DMS153 treated with DMSO at 0.1 percent for 48 hours (cell line): ENCODE measurements at regions not wholly inside any gene's neighbourhood (a gene's known extent, or its start where the extent isn't known, plus 50 kb on each side); places are given as distances from the start of the nearest gene placed in this dataset.
A peak's percentile ranks its signal among the peaks of the same experiment; 100 is the strongest.
"Not testable (repeated sequence)": the region's sequence is repeated elsewhere in the genome, so short reads cannot be mapped to it uniquely, and the experiment has no call there.

Experiments
- DNase-seq: peaks from one replicate; lab custom pipeline; 2025; ENCODE audit not compliant: unreplicated experiment; lab: John Stamatoyannopoulos, UW

- no peak for DNase-seq
These were observed 691.4 kb upstream of the TBX3 start for GRCh38 chr12:115375186-115375991.

GRCh38 chr12:115374480-115375185 lies 690.7 kb upstream of the TBX3 start:
- no peak for DNase-seq

- no peak for DNase-seq
These were observed 687.7 kb upstream of the TBX3 start for GRCh38 chr12:115371711-115372110.

GRCh38 chr12:115370650-115371049 lies 686.7 kb upstream of the TBX3 start:
- no peak for DNase-seq

- DNase-seq: no peak
These were observed 686.2 kb upstream of the TBX3 start for GRCh38 chr12:115370207-115370606.

- DNase-seq: not testable (repeated sequence)
These were observed 682.3 kb upstream of the TBX3 start for GRCh38 chr12:115366277-115366676.

GRCh38 chr12:115365765-115366164 lies 681.8 kb upstream of the TBX3 start:
- DNase-seq: not testable (repeated sequence)

GRCh38 chr12:115364921-115365320 lies 680.9 kb upstream of the TBX3 start:
- no peak for DNase-seq

- no peak for DNase-seq
These were observed 678.5 kb upstream of the TBX3 start for GRCh38 chr12:115362339-115362976.

GRCh38 chr12:115357681-115358080 lies 673.7 kb upstream of the TBX3 start:
- no peak for DNase-seq

GRCh38 chr12:115355301-115355700 lies 671.3 kb upstream of the TBX3 start:
- DNase-seq: no peak

GRCh38 chr12:115354007-115354890 lies 670.3 kb upstream of the TBX3 start:
- DNase-seq: peak; percentile 44

GRCh38 chr12:115353467-115353866 lies 669.5 kb upstream of the TBX3 start:
- no peak for DNase-seq

GRCh38 chr12:115351514-115352077 lies 667.6 kb upstream of the TBX3 start:
- DNase-seq: no peak

GRCh38 chr12:115349711-115350110 lies 665.7 kb upstream of the TBX3 start:
- DNase-seq: no peak

GRCh38 chr12:115348301-115348700 lies 664.3 kb upstream of the TBX3 start:
- no peak for DNase-seq

GRCh38 chr12:115343601-115344000 lies 659.6 kb upstream of the TBX3 start:
- no peak for DNase-seq

- DNase-seq: no peak
These were observed 659.0 kb upstream of the TBX3 start for GRCh38 chr12:115343008-115343407.

GRCh38 chr12:115341442-115341841 lies 657.5 kb upstream of the TBX3 start:
- no peak for DNase-seq

GRCh38 chr12:115338566-115339294 lies 654.8 kb upstream of the TBX3 start:
- no peak for DNase-seq
